Activated CD4-positive, alpha-beta T cell treated with anti-CD3 and anti-CD28 coated beads, Interleukin-2, amount 10 ng/mL, durations not matched to agents 24 days and 14 days (primary cell): ENCODE measurements at regions not wholly inside any gene's neighbourhood (a gene's known extent, or its start where the extent isn't known, plus 50 kb on each side); places are given as distances from the start of the nearest gene placed in this dataset.

Source experiments
- DNase-seq: peaks from one replicate; pipeline ENCODE4 v3.0.0; 2022
- H3K27ac Mint-ChIP-seq: one replicate; pipeline ENCODE4 v1.8.0; 2022; ENCODE audit warnings: mild to moderate bottlenecking, mixed read lengths
- H3K27me3 Mint-ChIP-seq: one replicate; pipeline ENCODE4 v1.8.0; 2022; ENCODE audit warnings: mixed read lengths
- H3K36me3 Mint-ChIP-seq: one replicate; pipeline ENCODE4 v1.8.0; 2022; ENCODE audit warnings: low read depth, mild to moderate bottlenecking, mixed read lengths
- H3K4me1 Mint-ChIP-seq: one replicate; pipeline ENCODE4 v1.8.0; 2021; ENCODE audit warnings: mixed read lengths
- H3K4me3 Mint-ChIP-seq: one replicate; pipeline ENCODE4 v1.8.0; 2022; ENCODE audit warnings: mild to moderate bottlenecking, moderate library complexity, mixed read lengths
- H3K9me3 Mint-ChIP-seq: one replicate; pipeline ENCODE4 v1.8.0; 2021; ENCODE audit warnings: mixed read lengths
- intact Hi-C: fragments of 100-400 bp; cut with micrococcal nuclease; formaldehyde crosslinking; loops from one replicate; pipeline ENCODE4 v1.15.1; 2023

DNA sequence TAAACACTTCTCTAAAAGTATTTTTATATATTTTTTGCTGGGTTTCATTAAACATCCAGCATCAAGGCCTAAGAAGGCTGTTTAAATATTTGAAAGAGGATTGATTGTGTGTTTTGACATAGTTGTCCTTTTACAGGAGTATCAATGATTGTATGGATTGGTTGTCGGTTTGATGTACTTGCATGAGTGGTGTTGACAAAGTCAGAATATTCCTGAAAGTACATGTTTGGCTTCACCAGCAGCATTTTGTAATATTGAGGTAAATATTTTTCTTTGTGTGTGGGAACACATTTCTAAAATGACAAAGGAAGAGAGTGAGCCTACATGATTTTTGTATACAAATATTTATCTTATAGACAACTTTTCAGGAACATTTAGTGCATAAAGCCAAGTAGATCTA lies 269.7 kb downstream of the PTBP2 start:
- H3K27me3 Mint-ChIP-seq = no peaks in the 10 kb centered on the region
- H3K4me3 Mint-ChIP-seq = no peak overlapping the region
- H3K36me3 Mint-ChIP-seq = no peaks in the 10 kb centered on the region
- H3K4me1 Mint-ChIP-seq = no peaks in the 10 kb centered on the region
- intact Hi-C loops = no loop called here
- DNase-seq = no peak
- H3K27ac Mint-ChIP-seq = no peak overlapping the region
- H3K9me3 Mint-ChIP-seq = no peaks in the 10 kb centered on the region

DNA sequence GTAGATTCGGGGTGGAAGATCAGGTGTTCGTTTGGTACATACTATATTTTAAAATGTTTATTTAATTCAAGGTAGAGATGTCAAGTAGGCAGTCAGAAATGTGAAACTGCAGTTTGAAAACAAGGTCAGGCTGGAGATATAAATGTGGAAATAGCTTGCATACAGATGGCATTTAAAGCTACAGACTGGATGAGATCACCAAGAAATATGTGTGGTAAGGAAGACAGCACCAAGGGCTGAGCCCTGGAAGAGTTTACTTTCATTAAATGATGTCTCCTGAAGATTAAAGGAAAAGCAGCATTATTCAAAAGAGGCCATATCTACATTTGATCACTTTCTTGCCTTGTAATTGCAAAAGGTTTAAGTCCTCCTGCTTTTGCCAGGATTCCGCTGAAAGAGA lies 271.3 kb downstream of the PTBP2 start:
- Mint-ChIP-seq H3K4me3 (no peak overlapping the region), H3K27me3 (no peaks in the 10 kb centered on the region), H3K36me3 (no peaks in the 10 kb centered on the region), H3K9me3 (no peaks in the 10 kb centered on the region), H3K27ac (no peak overlapping the region), H3K4me1 (no peaks in the 10 kb centered on the region)
- no peak for DNase-seq
- intact Hi-C loops = no loop called here

DNA sequence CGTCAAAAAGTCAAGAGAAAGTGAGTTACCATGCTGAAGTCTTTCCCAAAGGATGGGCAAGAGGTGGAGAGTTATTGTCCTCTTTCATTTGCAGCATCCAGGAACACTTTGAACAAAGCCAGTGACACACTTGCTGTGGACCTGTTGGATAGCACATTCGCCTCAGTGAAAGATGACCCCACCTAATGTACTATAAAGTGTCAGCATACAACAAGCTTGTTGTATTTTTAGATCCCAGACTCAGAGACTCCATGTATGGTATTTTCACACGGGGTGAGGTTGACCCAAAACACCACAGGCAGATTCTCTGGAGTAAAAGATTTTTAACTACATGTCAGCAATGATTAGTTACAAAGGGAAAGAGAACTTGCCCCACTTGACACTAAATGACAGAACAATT lies 273.8 kb downstream of the PTBP2 start:
- peaks cover 6% of the 10 kb centered on the region for H3K27me3 Mint-ChIP-seq
- no peaks in the 10 kb centered on the region for H3K36me3 Mint-ChIP-seq
- no peak overlapping the region for H3K27ac Mint-ChIP-seq
- H3K9me3 Mint-ChIP-seq = no peaks in the 10 kb centered on the region
- no peak for DNase-seq
- intact Hi-C loops = no loop called here
- H3K4me3 Mint-ChIP-seq = no peak overlapping the region
- no peaks in the 10 kb centered on the region for H3K4me1 Mint-ChIP-seq

DNA sequence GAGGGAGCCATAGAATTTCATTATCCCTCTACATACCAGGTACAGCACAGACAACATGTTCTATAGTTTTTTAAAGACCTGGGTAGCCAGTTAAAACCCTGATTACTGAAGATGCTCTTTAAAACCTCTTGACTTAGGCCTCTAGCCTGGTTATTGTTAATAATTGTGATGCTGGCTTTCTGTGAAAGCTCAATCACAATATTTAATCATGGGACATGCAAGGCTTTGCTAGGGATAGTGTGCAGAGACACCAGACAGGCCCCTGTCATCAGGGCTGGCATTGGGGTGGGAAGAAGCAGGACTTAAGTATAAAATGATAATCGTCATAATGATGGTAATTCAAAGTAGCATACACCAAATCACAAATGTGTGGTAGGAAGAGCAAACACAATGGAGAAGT lies 274.4 kb downstream of the PTBP2 start:
- no peak overlapping the region for H3K27ac Mint-ChIP-seq
- no peak for DNase-seq
- H3K9me3 Mint-ChIP-seq = no peaks in the 10 kb centered on the region
- intact Hi-C loops = no loop called here
- H3K4me3 Mint-ChIP-seq = no peak overlapping the region
- H3K27me3 Mint-ChIP-seq = peaks cover 6% of the 10 kb centered on the region
- H3K4me1 Mint-ChIP-seq = no peaks in the 10 kb centered on the region
- H3K36me3 Mint-ChIP-seq = no peaks in the 10 kb centered on the region

DNA sequence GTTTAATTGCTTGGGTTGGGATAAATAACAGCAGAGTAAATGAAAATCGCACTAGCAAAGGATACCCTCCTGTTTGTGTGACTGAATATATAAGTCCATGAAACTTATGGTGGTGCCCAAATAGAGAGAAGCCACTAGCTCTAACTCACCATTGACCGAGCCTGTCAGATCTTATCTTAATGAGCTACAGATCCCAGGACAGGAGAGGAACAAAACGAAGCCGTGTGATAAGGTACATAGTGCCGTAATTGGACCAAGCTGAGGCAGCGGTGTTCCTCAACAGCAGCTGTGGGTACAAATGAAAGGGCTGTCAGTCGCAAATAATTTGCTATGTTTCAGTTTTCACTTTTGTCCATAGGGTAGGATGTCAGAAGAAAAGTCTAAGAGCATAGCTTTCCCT lies 276.1 kb downstream of the PTBP2 start:
- Mint-ChIP-seq H3K4me1 (no peaks in the 10 kb centered on the region), H3K36me3 (no peaks in the 10 kb centered on the region)
- intact Hi-C loops = no loop called here

DNA sequence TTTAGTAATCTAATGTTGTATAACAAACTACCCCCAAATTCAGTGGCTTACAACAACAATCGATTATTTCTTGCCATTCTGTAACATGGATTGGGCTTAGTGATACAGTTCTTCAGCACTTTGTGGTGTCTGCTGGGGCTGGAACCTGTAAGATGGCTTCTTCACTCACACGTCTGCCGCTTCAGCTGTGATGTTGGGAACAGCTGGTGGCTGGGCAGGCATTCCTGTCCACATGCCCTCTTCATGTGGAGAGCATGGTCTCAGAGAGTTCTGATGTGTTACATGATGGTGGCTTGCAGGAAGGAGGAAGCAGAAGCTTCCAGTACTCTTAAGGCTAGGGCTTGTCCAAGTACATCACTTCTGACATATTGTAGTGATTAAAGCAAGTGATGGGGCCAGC lies 276.9 kb downstream of the PTBP2 start:
- intact Hi-C loops = no loop called here
- Mint-ChIP-seq H3K27me3 (peaks cover 6% of the 10 kb centered on the region), H3K4me3 (no peak overlapping the region), H3K4me1 (no peaks in the 10 kb centered on the region), H3K27ac (no peak overlapping the region), H3K9me3 (no peaks in the 10 kb centered on the region), H3K36me3 (no peaks in the 10 kb centered on the region)
- no peak for DNase-seq

More for the DNA sequence above, 276.1 kb downstream of the PTBP2 start:
- Mint-ChIP-seq H3K9me3 (no peaks in the 10 kb centered on the region), H3K27ac (no peak overlapping the region), H3K27me3 (peaks cover 6% of the 10 kb centered on the region), H3K4me3 (no peak overlapping the region)
- no peak for DNase-seq

DNA sequence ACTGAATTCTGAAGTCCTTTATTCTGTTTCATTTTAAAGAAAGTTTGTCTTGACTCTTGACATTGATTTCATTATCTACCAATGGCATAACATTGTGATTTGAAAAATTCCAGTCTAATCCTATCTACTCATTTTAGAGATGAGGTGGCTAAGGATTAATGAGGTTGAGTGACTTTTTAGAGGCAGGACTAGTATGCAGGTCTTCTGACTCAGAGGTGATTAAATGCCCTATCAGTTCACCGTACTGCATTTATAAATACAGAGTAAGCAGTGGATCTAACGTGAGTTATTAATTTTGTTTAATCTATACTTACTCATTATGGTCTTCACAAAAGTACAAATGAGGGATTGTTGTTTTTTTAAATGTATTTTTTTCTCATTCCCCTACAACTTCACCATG lies 277.6 kb downstream of the PTBP2 start:
- intact Hi-C loops = no loop called here
- peaks cover 6% of the 10 kb centered on the region for H3K27me3 Mint-ChIP-seq
- H3K4me1 Mint-ChIP-seq = no peaks in the 10 kb centered on the region
- H3K36me3 Mint-ChIP-seq = no peaks in the 10 kb centered on the region
- H3K27ac Mint-ChIP-seq = no peak overlapping the region
- H3K9me3 Mint-ChIP-seq = no peaks in the 10 kb centered on the region
- DNase-seq = no peak
- H3K4me3 Mint-ChIP-seq = no peak overlapping the region

DNA sequence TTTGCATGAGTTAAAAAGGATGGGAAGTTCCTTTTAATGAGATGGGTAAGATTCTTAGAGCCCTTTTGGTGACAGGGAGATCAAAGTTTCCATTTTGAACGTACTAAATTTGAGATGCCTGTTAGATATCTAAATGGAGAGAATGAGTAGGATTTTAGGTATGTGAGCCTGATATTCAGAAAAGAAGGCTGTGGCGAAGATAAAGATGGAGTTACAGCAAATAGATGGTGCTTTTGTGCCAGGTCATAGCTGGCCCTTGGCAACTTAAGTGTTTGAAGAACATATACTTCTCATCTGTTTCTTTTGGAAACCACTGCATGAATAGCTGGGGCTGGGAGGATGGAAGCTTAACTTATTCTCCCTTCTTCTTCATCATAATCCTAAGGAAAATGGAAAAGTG lies 282.5 kb downstream of the PTBP2 start:
- Mint-ChIP-seq H3K9me3 (no peaks in the 10 kb centered on the region), H3K27ac (no peak overlapping the region), H3K36me3 (no peaks in the 10 kb centered on the region), H3K4me1 (no peaks in the 10 kb centered on the region), H3K27me3 (no peaks in the 10 kb centered on the region), H3K4me3 (no peak overlapping the region)
- no peak for DNase-seq
- intact Hi-C loops = no loop called here

DNA sequence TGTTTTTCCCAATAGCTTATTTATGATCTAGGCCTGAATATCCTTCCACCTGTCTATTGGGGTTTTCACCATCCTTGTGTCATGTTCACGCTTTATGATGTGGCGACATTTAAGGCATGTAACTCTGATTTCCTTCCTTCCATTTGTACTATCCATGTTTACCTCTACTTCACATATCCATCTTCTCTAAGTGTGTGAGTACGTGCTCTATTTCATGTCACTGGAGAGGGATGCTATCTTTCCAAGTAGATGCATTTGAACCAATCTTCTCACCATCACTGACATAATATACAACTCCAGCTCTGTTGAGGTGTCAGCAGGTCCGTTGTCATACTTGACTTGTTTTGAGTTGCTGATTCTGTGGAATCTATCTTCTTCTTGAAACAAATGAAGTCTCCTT lies 283.2 kb downstream of the PTBP2 start:
- H3K36me3 Mint-ChIP-seq = no peaks in the 10 kb centered on the region
- DNase-seq = no peak

DNA sequence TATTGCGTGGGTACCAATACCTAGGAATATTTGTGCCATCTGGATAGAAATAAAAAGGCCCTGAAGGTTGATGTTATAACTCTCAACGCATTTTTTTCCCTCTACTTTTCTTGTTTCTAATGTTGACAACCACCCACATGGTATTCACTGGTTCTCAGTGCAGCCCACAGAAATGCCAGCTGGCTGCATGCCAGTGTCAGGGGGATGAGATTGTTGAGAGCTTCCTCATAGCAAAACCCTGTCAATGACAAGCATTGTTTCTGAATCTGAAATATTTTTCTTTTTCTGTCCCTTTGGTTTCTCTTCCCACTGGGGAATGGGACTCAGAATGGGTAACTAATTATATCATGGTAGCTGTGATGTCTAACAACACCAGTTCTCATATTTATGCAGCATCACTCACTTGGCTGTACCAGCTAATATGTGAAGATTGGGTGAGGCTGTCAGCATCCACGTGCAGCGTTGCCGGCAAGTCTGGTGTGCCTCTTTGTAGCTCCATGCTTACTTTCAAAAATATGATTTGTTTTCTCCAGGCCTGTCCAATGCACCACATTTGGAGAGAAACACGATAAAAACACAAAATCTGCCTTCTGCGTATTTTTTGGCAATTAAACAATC lies 284.6 kb downstream of the PTBP2 start:
- intact Hi-C loops = no loop called here
- no peak overlapping the region for H3K27ac Mint-ChIP-seq
- no peak overlapping the region for H3K4me3 Mint-ChIP-seq
- no peaks in the 10 kb centered on the region for H3K9me3 Mint-ChIP-seq
- H3K27me3 Mint-ChIP-seq = no peaks in the 10 kb centered on the region
- no peaks in the 10 kb centered on the region for H3K36me3 Mint-ChIP-seq
- DNase-seq = no peak
- H3K4me1 Mint-ChIP-seq = no peaks in the 10 kb centered on the region

More for the DNA sequence above, 283.2 kb downstream of the PTBP2 start:
- no peak overlapping the region for H3K4me3 Mint-ChIP-seq
- intact Hi-C loops = no loop called here
- H3K9me3 Mint-ChIP-seq = no peaks in the 10 kb centered on the region
- no peaks in the 10 kb centered on the region for H3K4me1 Mint-ChIP-seq
- no peaks in the 10 kb centered on the region for H3K27me3 Mint-ChIP-seq
- H3K27ac Mint-ChIP-seq = no peak overlapping the region

DNA sequence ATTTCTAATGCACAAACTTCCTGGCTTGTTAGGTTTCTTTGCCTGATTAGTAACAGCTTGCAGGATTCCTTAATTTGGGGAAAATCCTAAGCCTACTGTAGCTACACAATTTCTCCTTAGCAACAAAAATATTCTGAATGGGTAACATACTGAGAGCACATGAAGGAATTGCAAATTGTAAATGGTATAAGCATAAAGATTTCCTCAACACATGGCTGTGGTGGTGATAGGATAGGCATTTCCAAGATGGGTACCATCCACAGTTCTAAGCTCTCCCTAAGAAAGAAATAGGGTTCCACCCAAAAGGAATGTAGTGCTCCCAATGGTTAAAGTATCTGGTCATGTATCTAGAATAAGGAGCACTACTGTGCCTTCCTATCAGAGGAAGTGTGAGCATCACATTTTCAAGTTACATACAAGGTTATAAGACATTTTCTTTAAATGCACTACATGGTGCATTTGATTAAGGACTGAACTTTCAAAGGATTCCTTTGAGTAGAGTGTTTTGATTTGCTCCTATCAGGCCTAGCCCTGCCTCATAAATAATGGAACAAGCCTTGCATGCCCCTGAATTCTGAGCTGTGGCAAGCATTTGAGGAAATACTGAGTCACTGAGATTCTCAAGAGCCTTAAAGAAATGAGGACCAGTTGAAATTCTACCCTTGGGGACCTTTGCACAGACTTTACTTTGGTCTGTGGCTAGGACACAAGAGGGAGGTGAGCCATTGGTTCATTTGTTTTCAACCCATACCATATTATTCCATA lies 286.4 kb downstream of the PTBP2 start:
- Mint-ChIP-seq H3K36me3 (no peaks in the 10 kb centered on the region), H3K27ac (no peak overlapping the region), H3K4me1 (no peaks in the 10 kb centered on the region), H3K9me3 (no peaks in the 10 kb centered on the region), H3K27me3 (no peaks in the 10 kb centered on the region), H3K4me3 (no peak overlapping the region)
- intact Hi-C loops = no loop called here
- DNase-seq = no peak

DNA sequence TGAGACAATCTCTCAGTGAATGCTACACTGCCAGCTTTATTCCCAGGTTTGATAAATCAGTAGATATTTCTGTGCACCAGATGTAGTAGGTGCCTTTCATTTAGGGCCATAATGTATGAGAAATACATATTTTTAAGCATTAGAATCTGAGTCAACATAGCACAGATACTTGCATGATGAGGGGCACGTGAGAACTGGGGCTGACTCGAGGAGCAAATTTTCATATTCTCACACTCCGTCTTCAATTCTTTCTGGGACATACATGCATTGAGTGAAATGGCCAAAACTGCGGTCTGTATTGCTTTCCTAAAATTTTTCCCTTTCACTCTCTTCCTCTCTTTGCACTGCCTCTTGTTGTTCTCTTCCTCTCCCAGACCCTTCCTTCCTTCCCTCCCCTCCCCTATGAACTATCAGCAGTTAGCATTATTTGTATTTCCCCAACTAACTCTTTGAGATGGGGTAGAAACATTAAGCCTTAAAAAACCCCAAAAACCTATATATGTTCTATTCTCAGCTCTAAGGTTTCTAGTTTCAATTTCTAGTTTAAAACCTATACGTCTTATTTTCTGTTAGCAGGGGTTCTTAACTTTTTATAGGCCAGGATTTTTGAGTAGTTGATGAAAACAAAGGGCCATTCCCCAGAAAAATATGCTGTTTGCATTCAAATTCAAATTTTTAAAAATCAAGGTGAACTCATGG lies 289.1 kb downstream of the PTBP2 start:
- no peak for DNase-seq
- Mint-ChIP-seq H3K36me3 (no peaks in the 10 kb centered on the region), H3K9me3 (no peaks in the 10 kb centered on the region), H3K4me3 (no peak overlapping the region), H3K27ac (no peak overlapping the region), H3K27me3 (no peaks in the 10 kb centered on the region), H3K4me1 (no peaks in the 10 kb centered on the region)
- intact Hi-C loops = no loop called here

DNA sequence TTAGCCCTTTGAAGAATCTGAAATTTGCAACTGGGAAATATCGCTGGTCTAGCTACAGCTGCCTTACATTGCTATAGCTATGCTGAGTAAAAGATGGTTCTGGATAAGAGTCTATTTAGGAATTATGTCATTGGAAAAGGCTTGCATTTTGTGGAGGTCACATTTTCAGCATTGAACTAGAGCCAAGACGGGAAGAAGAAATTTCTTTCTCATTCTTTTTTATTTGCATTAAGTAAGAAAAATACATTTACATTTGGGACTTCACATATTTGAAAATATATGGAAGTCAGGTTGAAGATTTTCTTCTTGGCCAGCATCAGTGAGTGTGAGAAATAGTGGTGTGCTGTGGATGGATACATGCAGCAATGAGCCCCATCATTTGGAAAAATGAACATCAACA lies 291.6 kb downstream of the PTBP2 start:
- no peaks in the 10 kb centered on the region for H3K9me3 Mint-ChIP-seq
- H3K4me3 Mint-ChIP-seq = no peak overlapping the region
- intact Hi-C loops = no loop called here
- no peak overlapping the region for H3K27ac Mint-ChIP-seq
- no peaks in the 10 kb centered on the region for H3K27me3 Mint-ChIP-seq
- H3K4me1 Mint-ChIP-seq = no peaks in the 10 kb centered on the region
- DNase-seq = no peak
- H3K36me3 Mint-ChIP-seq = no peaks in the 10 kb centered on the region

DNA sequence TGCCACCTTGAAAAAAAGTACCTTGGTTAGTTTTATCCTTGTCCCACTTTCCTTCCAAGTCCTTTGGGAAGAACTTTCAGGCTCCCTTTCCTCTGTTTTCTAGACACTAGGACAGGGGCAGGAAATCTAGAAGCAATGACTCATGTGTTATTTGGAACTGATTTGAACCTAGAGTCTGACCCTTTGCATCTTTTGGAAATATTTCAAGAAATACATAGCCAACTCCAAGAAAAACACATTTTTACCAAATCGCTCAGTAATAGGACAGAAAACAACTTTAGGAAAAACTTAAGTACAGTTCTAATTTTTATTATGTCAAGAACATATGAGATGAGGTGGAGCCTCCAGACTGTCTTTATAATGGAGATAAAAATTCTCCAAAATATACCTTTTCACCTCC lies 292.4 kb downstream of the PTBP2 start:
- DNase-seq = no peak
- Mint-ChIP-seq H3K27ac (no peak overlapping the region), H3K36me3 (no peaks in the 10 kb centered on the region), H3K27me3 (no peaks in the 10 kb centered on the region), H3K4me1 (no peaks in the 10 kb centered on the region), H3K9me3 (no peaks in the 10 kb centered on the region), H3K4me3 (no peak overlapping the region)
- intact Hi-C loops = no loop called here
